Trophoblast cell (in vitro differentiated cells and primary cell): ENCODE measurements at regions not wholly inside any gene's neighbourhood (a gene's known extent, or its start where the extent isn't known, plus 50 kb on each side); places are given as distances from the start of the nearest gene placed in this dataset.

Source experiments
- DNase-seq, 2 donors: peaks; one replicate each; pipeline ENCODE4 v3.0.0-alpha.2; 2016
- H2AFZ ChIP-seq: 2 replicates; pipeline ENCODE4 v1.6.1; 2013; ENCODE audit warnings: low read length, moderate library complexity, mild to moderate bottlenecking; ENCODE audit not compliant: insufficient read depth, poor library complexity
- H2AK5ac ChIP-seq: 2 replicates; pipeline ENCODE4 v1.6.1; 2013; ENCODE audit warnings: mild to moderate bottlenecking, low read length
- H2BK120ac ChIP-seq: 2 replicates; pipeline ENCODE4 v1.6.1; 2013; ENCODE audit warnings: low read length, mild to moderate bottlenecking, moderate library complexity; ENCODE audit not compliant: insufficient read depth, poor library complexity
- H2BK12ac ChIP-seq: 2 replicates; pipeline ENCODE4 v1.6.1; 2013; ENCODE audit warnings: mild to moderate bottlenecking, low read length, moderate library complexity
- H2BK5ac ChIP-seq: 2 replicates; pipeline ENCODE4 v1.6.1; 2013; ENCODE audit warnings: low read length, low read depth, moderate library complexity, mild to moderate bottlenecking; ENCODE audit not compliant: poor library complexity
- H3K14ac ChIP-seq: 2 replicates; pipeline ENCODE4 v1.6.1; 2013; ENCODE audit warnings: mild to moderate bottlenecking, low read length
- H3K18ac ChIP-seq: 2 replicates; pipeline ENCODE4 v1.6.1; 2013; ENCODE audit warnings: mild to moderate bottlenecking, low read length
- H3K23ac ChIP-seq: 2 replicates; pipeline ENCODE4 v1.6.1; 2013; ENCODE audit warnings: low read length
- H3K27ac ChIP-seq: 2 replicates; pipeline ENCODE4 v1.5.1; 2013; ENCODE audit warnings: low read depth, mild to moderate bottlenecking, inconsistent platforms, low read length, moderate library complexity
- H3K27me3 ChIP-seq: 2 replicates; pipeline ENCODE4 v1.6.1; 2013; ENCODE audit warnings: inconsistent platforms, mild to moderate bottlenecking, low read length, moderate library complexity; ENCODE audit not compliant: insufficient read depth
- H3K36me3 ChIP-seq, 2 experiments: 1 replicate in 1 of 2; 2 replicates in 1 of 2; pipeline ENCODE4 v1.6.1; 2013; ENCODE audit warnings: low read length in 2 of 2, mild to moderate bottlenecking in 2 of 2, moderate library complexity in 1 of 2; ENCODE audit not compliant: insufficient read depth in 2 of 2, control insufficient read depth in 1 of 2
- H3K4ac ChIP-seq: 2 replicates; pipeline ENCODE4 v1.6.1; 2013; ENCODE audit warnings: low read depth, mild to moderate bottlenecking, low read length, moderate library complexity
- H3K4me1 ChIP-seq, 2 experiments: 1 replicate in 1 of 2; 2 replicates in 1 of 2; pipeline ENCODE4 v1.6.1; 2013; ENCODE audit warnings: low read length in 2 of 2, mild to moderate bottlenecking in 2 of 2, moderate library complexity in 1 of 2; ENCODE audit not compliant: insufficient read depth in 2 of 2, control insufficient read depth in 1 of 2
- H3K4me2 ChIP-seq: 2 replicates; pipeline ENCODE4 v1.6.1; 2013; ENCODE audit warnings: inconsistent platforms, mild to moderate bottlenecking, low read length, moderate library complexity
- H3K4me3 ChIP-seq: 2 replicates; pipeline ENCODE4 v1.5.1; 2013; ENCODE audit warnings: mild to moderate bottlenecking, low read depth, low read length, inconsistent platforms
- H3K79me1 ChIP-seq: one replicate; pipeline ENCODE4 v1.6.1; 2013; ENCODE audit warnings: low read length
- H3K79me2 ChIP-seq: 2 replicates; pipeline ENCODE4 v1.6.1; 2013; ENCODE audit warnings: low read length, mild to moderate bottlenecking; ENCODE audit not compliant: control insufficient read depth, insufficient read depth, poor library complexity
- H3K9ac ChIP-seq: 2 replicates; pipeline ENCODE4 v1.6.1; 2013; ENCODE audit warnings: mild to moderate bottlenecking, low read length
- H3K9me3 ChIP-seq: 2 replicates; pipeline ENCODE4 v1.6.1; 2013; ENCODE audit warnings: low read depth, mild to moderate bottlenecking, control low read depth, inconsistent platforms, low read length; ENCODE audit not compliant: insufficient read depth
- H4K12ac ChIP-seq: 2 replicates; pipeline ENCODE4 v1.6.1; 2013; ENCODE audit warnings: low read depth, mild to moderate bottlenecking, low read length, moderate library complexity
- H4K8ac ChIP-seq: 2 replicates; pipeline ENCODE4 v1.6.1; 2013; ENCODE audit warnings: low read depth, mild to moderate bottlenecking, low read length, moderate library complexity
- H4K91ac ChIP-seq: one replicate; pipeline ENCODE4 v1.6.1; 2013; ENCODE audit warnings: low read depth, mild to moderate bottlenecking, low read length, moderate library complexity
- WGBS: extraction: QIAGEN DNeasy Blood & Tissue Kit; methylation state at CpG from one replicate; pipeline ENCODE4 v1.1.7; 2013; ENCODE audit warnings: missing lambda C conversion rate; ENCODE audit not compliant: insufficient read length, insufficient coverage; ENCODE audit errors: extremely low coverage; 5-methylcytosine and 5-hydroxymethylcytosine counted together

- Histone ChIP-seq H2AK5ac (no peak overlapping the region), H3K27me3 (no peaks in the 10 kb centered on the region), H3K4me1 (no peaks in the 10 kb centered on the region), H4K91ac (no peak overlapping the region), H3K9ac (no peak overlapping the region), H3K18ac (no peak overlapping the region), H4K12ac (no peak overlapping the region), H2BK12ac (no peak overlapping the region), H3K79me1 (no peaks in the 10 kb centered on the region), H3K27ac (no peak overlapping the region), H3K4me3 (no peak overlapping the region), H2BK120ac (no peak overlapping the region), H3K14ac (no peak overlapping the region), H3K4me2 (no peak overlapping the region), H2BK5ac (no peak overlapping the region), H3K9me3 (peaks cover 6% of the 10 kb centered on the region), H3K4ac (no peak overlapping the region), H3K36me3 (no peaks in the 10 kb centered on the region), H4K8ac (no peak overlapping the region), H3K23ac (no peak overlapping the region), H2AFZ (no peak overlapping the region), H3K79me2 (no peaks in the 10 kb centered on the region)
- no CpG with 5 or more reads among the region's 1 CpG for WGBS
- DNase-seq: no peak
These were observed 261.2 kb downstream of the ADRA2A start for GRCh38 chr10:111338035-111338434.

- WGBS: no CpG with 5 or more reads among the region's 5 CpGs
- H3K79me1 ChIP-seq: no peaks in the 10 kb centered on the region
- H3K79me2 ChIP-seq: no peaks in the 10 kb centered on the region
- no peak overlapping the region for H3K14ac ChIP-seq
- no peak overlapping the region for H4K8ac ChIP-seq
- peaks cover 6% of the 10 kb centered on the region for H3K9me3 ChIP-seq
- H2BK12ac ChIP-seq: no peak overlapping the region
- H3K18ac ChIP-seq: no peak overlapping the region
- H3K27me3 ChIP-seq: no peaks in the 10 kb centered on the region
- H2BK120ac ChIP-seq: no peak overlapping the region
- no peak overlapping the region for H3K4me3 ChIP-seq
- H4K12ac ChIP-seq: no peak overlapping the region
- H3K4me1 ChIP-seq: no peaks in the 10 kb centered on the region
- no peak overlapping the region for H3K27ac ChIP-seq
- no peak for DNase-seq
- no peak overlapping the region for H3K23ac ChIP-seq
- H2AFZ ChIP-seq: no peak overlapping the region
- no peak overlapping the region for H3K4me2 ChIP-seq
- no peak overlapping the region for H3K9ac ChIP-seq
- H3K4ac ChIP-seq: no peak overlapping the region
- H2BK5ac ChIP-seq: no peak overlapping the region
- H2AK5ac ChIP-seq: no peak overlapping the region
- no peaks in the 10 kb centered on the region for H3K36me3 ChIP-seq
- H4K91ac ChIP-seq: no peak overlapping the region
These were observed 262.0 kb downstream of the ADRA2A start for GRCh38 chr10:111338805-111339204.

DNA sequence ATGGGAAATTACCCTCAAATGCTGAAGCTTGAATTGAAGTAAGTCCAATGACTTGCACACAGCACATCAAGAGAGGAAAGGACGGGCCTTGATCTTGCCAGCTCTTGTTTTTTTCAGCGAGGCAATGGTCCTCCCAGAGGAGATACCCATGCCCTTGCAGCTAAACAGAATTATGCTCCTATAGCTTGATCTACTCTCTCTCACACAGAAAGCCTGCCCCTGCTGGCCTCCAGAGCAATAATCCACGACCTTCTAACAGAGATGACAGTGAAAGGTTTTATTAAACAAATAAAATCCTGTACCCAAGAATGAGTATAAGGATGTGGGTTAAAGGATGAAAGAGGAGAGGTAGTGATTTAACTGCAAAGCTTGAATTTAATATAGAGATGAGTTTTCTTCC is 268.0 kb downstream of the ADRA2A start:
- H2BK120ac ChIP-seq: no peak overlapping the region
- no peaks in the 10 kb centered on the region for H3K4me1 ChIP-seq
- no peak overlapping the region for H2AK5ac ChIP-seq
- no peak overlapping the region for H2BK12ac ChIP-seq
- no peak overlapping the region for H3K23ac ChIP-seq
- H3K79me2 ChIP-seq: no peaks in the 10 kb centered on the region
- no peaks in the 10 kb centered on the region for H3K36me3 ChIP-seq
- no peak overlapping the region for H2BK5ac ChIP-seq
- no peak overlapping the region for H3K27ac ChIP-seq
- H4K8ac ChIP-seq: no peak overlapping the region
- H3K79me1 ChIP-seq: no peaks in the 10 kb centered on the region
- no CpG with 5 or more reads among the region's 3 CpGs for WGBS
- no peak overlapping the region for H3K4me3 ChIP-seq
- H4K12ac ChIP-seq: no peak overlapping the region
- no peaks in the 10 kb centered on the region for H3K27me3 ChIP-seq
- peaks cover 2% of the 10 kb centered on the region for H3K9me3 ChIP-seq
- no peak overlapping the region for H3K4ac ChIP-seq
- no peak overlapping the region for H4K91ac ChIP-seq
- no peak overlapping the region for H3K9ac ChIP-seq
- no peak overlapping the region for H3K4me2 ChIP-seq
- no peak overlapping the region for H3K18ac ChIP-seq
- peak in 1 of 2 donors; percentile 6 for DNase-seq
- no peak overlapping the region for H3K14ac ChIP-seq
- no peak overlapping the region for H2AFZ ChIP-seq

- Histone ChIP-seq H2AK5ac (no peak overlapping the region), H3K9me3 (no peaks in the 10 kb centered on the region), H3K14ac (no peak overlapping the region), H2AFZ (no peak overlapping the region), H2BK12ac (no peak overlapping the region), H3K9ac (no peak overlapping the region), H3K27me3 (no peaks in the 10 kb centered on the region), H4K12ac (no peak overlapping the region), H3K4me2 (no peak overlapping the region), H3K4ac (no peak overlapping the region), H3K36me3 (no peaks in the 10 kb centered on the region), H3K23ac (no peak overlapping the region), H4K8ac (no peak overlapping the region), H3K18ac (no peak overlapping the region), H4K91ac (no peak overlapping the region), H3K4me3 (no peak overlapping the region), H2BK120ac (no peak overlapping the region), H3K79me1 (no peaks in the 10 kb centered on the region), H3K27ac (no peak overlapping the region), H3K79me2 (no peaks in the 10 kb centered on the region), H2BK5ac (no peak overlapping the region), H3K4me1 (no peaks in the 10 kb centered on the region)
- no CpG with 5 or more reads among the region's 6 CpGs for WGBS
- DNase-seq: no peak
These were observed 270.7 kb downstream of the ADRA2A start for GRCh38 chr10:111347386-111348013.
